Hematopoietic multipotent progenitor cell treated with erythropoietin and hydrocortisone succinate and interleukin-3 and kit ligand, for 6 days (in vitro differentiated cells): ENCODE measurements at regions not wholly inside any gene's neighbourhood (a gene's known extent, or its start where the extent isn't known, plus 50 kb on each side); places are given as distances from the start of the nearest gene placed in this dataset.

Source experiments
- DNase-seq: peaks from one replicate; pipeline ENCODE4 v3.0.0-alpha.2; 2015

GRCh38 chr20:61117725-61118124 is 134.3 kb upstream of the CDH4 start:
- DNase-seq = no peak

DNA sequence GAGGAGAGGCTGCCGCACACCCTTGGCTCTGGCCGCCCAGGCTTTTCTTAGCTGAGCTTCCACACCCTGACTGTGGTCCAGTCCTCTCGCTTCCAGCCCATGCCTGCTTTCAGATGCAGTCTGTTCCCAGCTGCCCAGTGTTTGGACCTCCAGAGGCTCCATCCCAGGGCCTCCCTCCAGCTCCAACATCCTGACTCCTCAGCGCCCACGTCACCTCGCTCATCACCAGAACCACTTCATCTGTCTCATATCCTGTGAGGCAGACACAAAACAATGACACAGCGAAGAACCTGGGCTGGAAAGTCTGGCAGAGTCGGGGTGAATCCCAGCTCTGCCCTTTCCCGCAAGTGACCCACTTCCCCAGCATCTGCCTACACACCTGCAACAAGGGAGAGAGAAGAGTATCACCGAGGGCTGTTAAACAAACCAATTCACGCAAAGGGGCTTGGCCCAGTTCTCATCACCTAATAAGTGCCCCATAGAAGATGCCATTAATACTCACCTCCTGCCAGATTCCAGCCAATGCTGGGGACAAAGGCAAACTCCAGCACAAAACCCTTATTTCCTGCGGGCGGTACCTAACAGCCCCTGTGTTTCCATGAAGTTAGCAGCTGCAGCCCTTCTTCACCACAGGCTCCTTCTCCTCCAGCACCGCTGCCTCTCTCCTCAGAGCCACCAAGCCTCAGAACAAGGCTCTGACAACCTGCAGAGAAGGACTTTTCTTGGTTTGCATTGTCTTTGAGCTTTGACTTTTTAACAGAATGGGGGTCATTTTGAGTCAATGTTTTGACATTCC is 133.4 kb upstream of the CDH4 start:
- no peak for DNase-seq

- DNase-seq = no peak
Measured at GRCh38 chr20:61119273-61119672, 132.8 kb upstream of the CDH4 start.

GRCh38 chr20:61119794-61120410 is 132.2 kb upstream of the CDH4 start:
- no peak for DNase-seq

- DNase-seq = peak; percentile 75
Measured at GRCh38 chr20:61120595-61121515, 131.2 kb upstream of the CDH4 start.

- DNase-seq = no peak
Measured at GRCh38 chr20:61121661-61122060, 130.4 kb upstream of the CDH4 start.

- no peak for DNase-seq
Measured at GRCh38 chr20:61123286-61123685, 128.8 kb upstream of the CDH4 start.

DNA sequence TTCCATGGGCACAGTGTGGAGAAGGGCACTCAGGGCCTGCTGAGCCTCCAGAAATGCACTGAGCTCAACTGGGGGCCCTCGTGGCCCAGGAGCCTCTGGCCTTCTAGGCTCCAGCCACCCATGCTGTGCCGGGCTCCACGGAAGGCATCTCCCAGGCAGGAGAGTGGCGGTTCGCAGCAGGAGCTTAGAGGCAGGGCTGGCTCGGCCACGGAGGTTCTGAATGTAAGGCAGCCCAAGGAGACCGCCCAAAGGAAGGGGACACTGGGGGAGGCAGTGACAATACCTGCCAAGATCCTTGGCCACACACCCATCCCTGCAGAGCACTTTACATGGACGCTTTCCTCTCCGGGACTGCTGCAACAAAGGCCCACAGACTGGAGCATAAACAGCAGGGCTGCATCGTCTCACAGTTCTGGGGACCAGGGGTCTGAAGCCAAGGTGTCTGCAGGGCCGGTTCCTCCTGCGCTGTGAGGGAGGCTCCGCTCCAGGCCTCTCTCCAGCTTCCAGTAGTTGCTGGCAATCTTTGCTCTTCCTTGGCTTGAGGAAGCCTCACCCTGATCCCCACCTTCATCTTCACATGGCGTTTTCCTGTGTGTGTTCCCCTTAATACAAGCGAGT is 128.2 kb upstream of the CDH4 start:
- DNase-seq = no peak

GRCh38 chr20:61125076-61125475 is 127.0 kb upstream of the CDH4 start:
- DNase-seq = no peak

- DNase-seq = no peak
Measured at GRCh38 chr20:61125546-61126180, 126.4 kb upstream of the CDH4 start.

GRCh38 chr20:61126369-61127195 is 125.5 kb upstream of the CDH4 start:
- DNase-seq = no peak

- DNase-seq = no peak
Measured at GRCh38 chr20:61127311-61128039, 124.6 kb upstream of the CDH4 start.

DNA sequence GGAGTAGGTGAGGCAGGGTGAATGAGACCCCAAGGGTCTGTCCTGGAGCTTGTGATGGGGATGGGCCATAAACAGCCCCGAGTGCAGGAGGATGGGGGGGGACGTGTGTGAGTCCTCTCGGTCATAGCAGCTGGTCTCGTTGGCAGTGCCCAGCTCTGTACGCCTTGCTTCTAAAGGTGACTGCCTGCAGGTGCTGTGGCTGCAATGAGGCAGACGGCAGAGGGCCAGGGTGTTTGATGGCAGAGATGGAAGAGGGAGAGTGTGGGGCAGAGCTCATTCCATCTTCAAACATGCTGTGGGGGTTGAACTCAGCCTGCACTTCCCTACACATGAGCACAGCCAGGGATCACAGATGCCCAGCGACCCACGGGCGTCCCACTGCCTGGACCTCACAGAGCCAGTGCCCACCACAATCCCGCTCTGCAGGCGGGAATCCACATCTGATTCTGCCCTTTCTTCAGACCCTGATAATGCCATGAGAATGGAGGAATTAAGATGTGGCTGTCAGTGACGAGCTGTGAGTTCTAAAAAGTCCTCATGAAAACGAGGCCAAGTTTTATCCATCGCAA is 123.3 kb upstream of the CDH4 start:
- DNase-seq = no peak

DNA sequence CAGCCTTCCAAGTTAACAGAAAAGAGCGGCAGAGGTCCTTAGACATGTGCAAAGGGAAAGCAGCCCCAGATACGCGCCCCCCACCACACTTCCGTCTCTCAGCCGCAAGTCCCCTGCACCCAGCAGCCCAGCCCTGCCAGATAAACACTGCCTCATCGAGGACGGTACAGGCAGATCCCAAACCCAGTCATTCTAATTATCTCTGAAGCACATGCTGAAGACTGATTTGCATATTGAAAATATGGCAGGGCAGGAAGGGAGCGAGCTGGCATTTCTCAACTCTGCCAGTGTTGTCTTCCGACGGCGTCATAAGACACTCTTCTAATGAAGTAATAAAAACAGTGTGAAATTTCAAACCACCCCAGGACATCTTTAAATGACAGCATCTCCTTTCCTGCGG is 122.8 kb upstream of the CDH4 start:
- DNase-seq = no peak

DNA sequence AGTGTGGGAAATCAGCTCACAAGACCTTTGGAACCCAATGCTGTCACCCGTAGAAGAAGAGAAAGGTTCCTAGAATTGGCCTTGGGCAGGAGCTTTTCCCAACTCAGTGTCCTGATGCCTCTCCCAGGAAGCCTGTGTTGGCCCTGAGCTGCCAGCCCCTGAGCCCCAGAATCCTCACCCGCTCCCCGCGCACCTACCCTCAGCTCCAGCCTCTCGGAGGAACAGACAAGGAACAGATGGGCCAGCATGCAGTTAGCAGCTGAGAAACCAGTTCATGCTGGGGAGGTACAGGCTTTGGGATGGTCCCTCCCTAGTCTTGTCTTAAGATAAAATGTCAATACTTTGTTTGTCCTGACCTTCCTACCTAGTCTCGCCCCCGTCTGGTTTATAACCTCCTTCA is 121.9 kb upstream of the CDH4 start:
- no peak for DNase-seq

- DNase-seq = no peak
Measured at GRCh38 chr20:61131944-61132343, 120.1 kb upstream of the CDH4 start.

GRCh38 chr20:61133611-61134010 is 118.5 kb upstream of the CDH4 start:
- no peak for DNase-seq

GRCh38 chr20:61134296-61135030 is 117.6 kb upstream of the CDH4 start:
- DNase-seq = no peak

GRCh38 chr20:61135266-61135665 is 116.8 kb upstream of the CDH4 start:
- DNase-seq = no peak

DNA sequence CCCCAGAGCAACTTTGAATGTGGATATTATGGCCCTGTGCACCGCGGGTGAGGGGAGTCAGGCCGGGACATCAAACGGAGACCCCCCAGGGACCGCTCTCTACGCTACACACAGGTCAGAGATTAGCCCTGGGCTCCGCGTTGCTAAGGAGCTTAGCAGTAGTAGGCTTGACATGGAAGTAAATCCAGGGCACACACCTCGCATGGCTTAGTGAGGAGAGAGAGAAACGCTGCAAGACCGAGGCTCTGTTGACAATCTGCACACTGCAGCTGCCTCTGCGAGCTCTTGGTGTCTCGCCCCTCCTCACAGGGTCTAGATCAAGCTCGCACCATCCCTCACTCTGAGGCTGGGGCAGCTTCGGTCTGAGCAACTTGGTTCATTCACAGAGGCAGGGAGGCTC is 116.1 kb upstream of the CDH4 start:
- DNase-seq = no peak
